Endothelial cell of umbilical vein (primary cell): ENCODE measurements at regions not wholly inside any gene's neighbourhood (a gene's known extent, or its start where the extent isn't known, plus 50 kb on each side); places are given as distances from the start of the nearest gene placed in this dataset.

Experiments used
- BruUV-seq: library from RNA; stranded (reverse); fragments of 400-500 nt; replicated peaks from 2 replicates; lab custom pipeline; 2021; lab: Mats Ljungman, UMichigan
- CTCF ChIA-PET: fragments of 300-600, 350-600 bp; sonication (Branson Sonifier 250); formaldehyde crosslinking; loops from one replicate; lab custom pipeline; 2021; ENCODE audit warnings: antibody characterized with exemption, inconsistent platforms; lab: Charles Lee
- POLR2A ChIA-PET: fragments of 300-600, 350-600 bp; sonication (Branson Sonifier 250); formaldehyde crosslinking; loops from one replicate; lab custom pipeline; 2021; ENCODE audit warnings: antibody characterized with exemption, inconsistent platforms; lab: Charles Lee
- DNase-seq: peaks from one replicate; pipeline ENCODE4 v3.0.0-alpha.2; 2011; ENCODE audit warnings: low read depth, low spot score
- FAIRE-seq: peaks from 2 replicates; lab custom pipeline; 2011; peaks lifted over from hg19 to GRCh38; lab: Jason Lieb, UNC
- H2AFZ ChIP-seq: 2 replicates; pipeline ENCODE4 v1.6.0; 2012; ENCODE audit warnings: low read depth, low read length, control low read depth, inconsistent platforms
- H3K27ac ChIP-seq: 2 replicates; pipeline ENCODE4 v1.5.1; 2011; ENCODE audit warnings: low read depth, mild to moderate bottlenecking, control low read depth, low read length, moderate library complexity; ENCODE audit not compliant: insufficient read depth
- H3K27me3 ChIP-seq, 2 experiments: 2 replicates each; pipeline versions ENCODE4 v1.6.0 to v1.6.1; 2011; ENCODE audit warnings: low read length in 2 of 2, mixed read lengths in 1 of 2; ENCODE audit not compliant: control insufficient read depth in 2 of 2, insufficient read depth in 2 of 2
- H3K36me3 ChIP-seq, 2 experiments: 2 replicates in 1 of 2; 3 replicates in 1 of 2; pipeline ENCODE4 v1.5.1; 2011; ENCODE audit warnings: low read length in 2 of 2, mild to moderate bottlenecking in 1 of 2, moderate library complexity in 1 of 2; ENCODE audit not compliant: control insufficient read depth in 2 of 2, insufficient read depth in 2 of 2; ENCODE audit errors: extremely low read depth in 1 of 2
- H3K4me1 ChIP-seq: 3 replicates; pipeline ENCODE4 v1.5.1; 2011; ENCODE audit warnings: mild to moderate bottlenecking, low read length; ENCODE audit not compliant: control insufficient read depth, insufficient read depth; ENCODE audit errors: extremely low read depth
- H3K4me2 ChIP-seq: 2 replicates; pipeline ENCODE4 v1.6.1; 2011; ENCODE audit warnings: low read length, control low read depth, mixed read lengths; ENCODE audit not compliant: insufficient read depth
- H3K4me3 ChIP-seq, 3 experiments: fragments of 200-600 bp in 1 of 3; sonication (generic), shearing (Covaris generic) in 1 of 3; replicated peaks in 1 of 3; 2 replicates each; pipeline ENCODE4 v1.5.1; 2011 to 2016; ENCODE audit warnings: control low read depth in 3 of 3, low read length in 3 of 3, mild to moderate bottlenecking in 2 of 3, inconsistent platforms in 1 of 3, low read depth in 1 of 3, moderate library complexity in 1 of 3; ENCODE audit not compliant: insufficient read depth in 1 of 3
- H3K79me2 ChIP-seq: 2 replicates; pipeline ENCODE4 v1.6.0; 2012; ENCODE audit warnings: low read length, inconsistent platforms; ENCODE audit not compliant: control insufficient read depth, insufficient read depth
- H3K9ac ChIP-seq: replicated peaks from 2 replicates; pipeline ENCODE3; 2011; ENCODE audit warnings: low read length, control low read depth; ENCODE audit not compliant: insufficient read depth; ENCODE audit errors: extremely low read depth
- H3K9me1 ChIP-seq: replicated peaks from 3 replicates; pipeline ENCODE4 v1.6.0; 2011; ENCODE audit warnings: mild to moderate bottlenecking, low read length; ENCODE audit not compliant: control insufficient read depth, insufficient read depth; ENCODE audit errors: extremely low read depth
- H3K9me3 ChIP-seq: replicated peaks from 2 replicates; pipeline ENCODE4 v1.5.1; 2012; ENCODE audit warnings: low read length, inconsistent platforms; ENCODE audit not compliant: control insufficient read depth, insufficient read depth
- H4K20me1 ChIP-seq: replicated peaks from 2 replicates; pipeline ENCODE3; 2011; ENCODE audit warnings: mild to moderate bottlenecking, low read length; ENCODE audit not compliant: control insufficient read depth, insufficient read depth; ENCODE audit errors: extremely low read depth
- EZH2 ChIP-seq: IDR thresholded peaks from 2 replicates; pipeline ENCODE4 v1.6.1; 2012; ENCODE audit warnings: borderline replicate concordance, low read depth, mild to moderate bottlenecking, moderate library complexity, low read length, inconsistent platforms; ENCODE audit not compliant: severe bottlenecking
- FOS ChIP-seq: IDR thresholded peaks from 2 replicates; pipeline ENCODE4 v1.6.1; 2011; ENCODE audit warnings: mild to moderate bottlenecking, low read length, moderate library complexity, borderline replicate concordance; ENCODE audit not compliant: insufficient read depth
- GATA2 ChIP-seq: IDR thresholded peaks from 2 replicates; pipeline ENCODE4 v1.7.0; 2011; ENCODE audit warnings: low read depth, mild to moderate bottlenecking, moderate library complexity, mixed read lengths, low read length; ENCODE audit not compliant: insufficient read length, insufficient read depth
- JUN ChIP-seq: IDR thresholded peaks from 2 replicates; pipeline ENCODE4 v1.6.1; 2011; ENCODE audit warnings: borderline replicate concordance, low read depth; ENCODE audit not compliant: insufficient read length, insufficient read depth
- MAX ChIP-seq: IDR thresholded peaks from 2 replicates; pipeline ENCODE4 v1.6.1; 2011; ENCODE audit not compliant: insufficient read depth, insufficient read length
- MYC ChIP-seq: IDR thresholded peaks from one replicate; pipeline ENCODE4 v1.6.1; 2011; ENCODE audit warnings: mild to moderate bottlenecking, low read depth, low read length
- POLR2A ChIP-seq: IDR thresholded peaks from 2 replicates; pipeline ENCODE4 v1.6.1; 2012; ENCODE audit warnings: low read depth, mild to moderate bottlenecking, control low read depth, low read length
- POLR2AphosphoS5 ChIP-seq: IDR thresholded peaks from 2 replicates; pipeline ENCODE4 v1.6.1; 2012; ENCODE audit warnings: low read depth, mild to moderate bottlenecking, control low read depth, low read length, moderate library complexity; ENCODE audit not compliant: insufficient read depth
- dilution Hi-C: fragments of 300-500 bp; cut with MboI; formaldehyde crosslinking; loops from one replicate; pipeline ENCODE4 v1.15.0; 2019; ENCODE audit warnings: low sequenced_read_pairs; ENCODE audit not compliant: extremely low pct_ligation_motif_present
- intact Hi-C: fragments of 100-400 bp; cut with micrococcal nuclease; formaldehyde crosslinking; loops from one replicate; pipeline ENCODE4 v1.10.0; 2022
- TF ChIP-seq, protein P1 (sequence below), 2 donors: IDR thresholded peaks; 1 replicate in 1 of 2; 2 replicates in 1 of 2; pipeline ENCODE4 v1.5.1; 2011; ENCODE audit warnings: low read length in 2 of 2, mild to moderate bottlenecking in 2 of 2, moderate library complexity in 2 of 2, control low read depth in 1 of 2, inconsistent platforms in 1 of 2, low read depth in 1 of 2; ENCODE audit not compliant: insufficient read depth in 1 of 2; ENCODE audit errors: extremely low read depth in 1 of 2

DNA sequence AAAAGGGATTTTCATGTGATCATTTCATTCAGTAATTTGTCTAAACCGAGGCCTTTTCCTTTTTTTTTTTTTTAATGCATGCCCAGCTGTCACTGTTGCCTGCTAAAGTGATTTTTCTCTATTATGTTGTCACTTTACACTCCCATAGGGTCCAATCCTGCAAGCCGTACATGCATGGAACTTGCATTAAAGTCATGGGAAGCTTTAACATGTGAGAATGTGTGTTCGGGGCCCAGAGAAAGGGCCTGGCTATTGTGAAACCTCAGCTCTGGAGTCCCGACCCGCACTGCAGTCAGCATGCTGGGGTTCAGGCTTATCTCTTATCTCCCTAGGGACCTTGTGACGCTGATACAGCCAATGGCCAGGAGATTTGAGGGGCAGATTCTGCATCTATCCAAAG lies 474.6 kb downstream of the SLC4A3 start:
- Histone ChIP-seq H3K9me1 (no peaks in the 10 kb centered on the region), H3K9me3 (peaks cover 3% of the 10 kb centered on the region), H3K27me3 (no peaks in the 10 kb centered on the region), H2AFZ (no peak overlapping the region), H3K4me3 (no peak overlapping the region), H3K9ac (no peak overlapping the region), H4K20me1 (no peaks in the 10 kb centered on the region), H3K36me3 (no peaks in the 10 kb centered on the region), H3K79me2 (no peaks in the 10 kb centered on the region), H3K27ac (no peak overlapping the region), H3K4me1 (no peaks in the 10 kb centered on the region), H3K4me2 (no peak overlapping the region)
- DNase-seq (no peak), FAIRE-seq (no peak)
- intact Hi-C loops, result no loop called here
- BruUV-seq, result no TSS peak
- dilution Hi-C loops, result no loop called here
- TF ChIP-seq MAX (no peak), FOS (no peak), GATA2 (no peak), POLR2AphosphoS5 (no peak), POLR2A (no peak), JUN (no peak), EZH2 (no peak), MYC (no peak)
- TF ChIP-seq, protein P1, sequence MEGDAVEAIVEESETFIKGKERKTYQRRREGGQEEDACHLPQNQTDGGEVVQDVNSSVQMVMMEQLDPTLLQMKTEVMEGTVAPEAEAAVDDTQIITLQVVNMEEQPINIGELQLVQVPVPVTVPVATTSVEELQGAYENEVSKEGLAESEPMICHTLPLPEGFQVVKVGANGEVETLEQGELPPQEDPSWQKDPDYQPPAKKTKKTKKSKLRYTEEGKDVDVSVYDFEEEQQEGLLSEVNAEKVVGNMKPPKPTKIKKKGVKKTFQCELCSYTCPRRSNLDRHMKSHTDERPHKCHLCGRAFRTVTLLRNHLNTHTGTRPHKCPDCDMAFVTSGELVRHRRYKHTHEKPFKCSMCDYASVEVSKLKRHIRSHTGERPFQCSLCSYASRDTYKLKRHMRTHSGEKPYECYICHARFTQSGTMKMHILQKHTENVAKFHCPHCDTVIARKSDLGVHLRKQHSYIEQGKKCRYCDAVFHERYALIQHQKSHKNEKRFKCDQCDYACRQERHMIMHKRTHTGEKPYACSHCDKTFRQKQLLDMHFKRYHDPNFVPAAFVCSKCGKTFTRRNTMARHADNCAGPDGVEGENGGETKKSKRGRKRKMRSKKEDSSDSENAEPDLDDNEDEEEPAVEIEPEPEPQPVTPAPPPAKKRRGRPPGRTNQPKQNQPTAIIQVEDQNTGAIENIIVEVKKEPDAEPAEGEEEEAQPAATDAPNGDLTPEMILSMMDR (IDR thresholded peaks at IDR 0.05; ENCODE audit: extremely low read depth in 1 of 2, insufficient read depth in 1 of 2, low read depth in 1 of 2, low read length in 2 of 2), result no peak
- ChIA-PET POLR2A (no interaction called here), CTCF (no interaction called here)
